ENCODE measurements at regions not wholly inside any gene's neighbourhood (a gene's known extent, or its start where the extent isn't known, plus 50 kb on each side); places are given as distances from the start of the nearest gene placed in this dataset.

DNA sequence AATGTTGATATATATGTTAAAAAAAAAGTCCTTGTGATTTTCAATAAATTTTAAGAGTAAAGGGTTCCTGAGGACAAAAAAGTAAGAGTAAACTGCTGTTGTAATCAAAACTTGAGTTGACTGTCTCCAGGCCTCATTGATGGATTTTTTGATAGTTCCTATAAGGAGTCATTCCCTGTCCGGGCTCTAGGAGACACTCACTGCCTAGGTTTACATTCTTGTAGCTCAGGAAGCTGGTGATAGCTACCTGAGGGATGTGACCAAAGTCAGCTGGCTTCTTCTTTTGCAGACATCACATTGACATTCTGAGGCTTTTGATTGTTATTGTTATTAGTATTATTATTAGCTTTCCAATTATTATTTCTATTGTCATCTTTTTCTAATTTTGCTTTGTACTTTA, 116.5 kb upstream of the FBXL7 start:
- peak; percentile 61 for DNase-seq
- 43% methylated on average over 1 of the region's 1 CpG for WGBS (ENCODE audit: low lambda C conversion rate)
- ChIA-PET CTCF (interaction anchor here (0.6 to 2.5 kb wide), 15 partner anchors 10 to 1073 kb away, joined by 3 to 18 read pairs (median 4); partner anchors contain the start of gene FBXL7), POLR2A (no interaction called here)
- Histone ChIP-seq H3K27me3 (ENCODE audit: insufficient read depth) (no peaks in the 10 kb centered on the region), H3K4me3 (ENCODE audit: low read depth in 2 of 2, low read length in 1 of 2) (no peak overlapping the region), H4K20me1 (ENCODE audit: insufficient read depth) (no peaks in the 10 kb centered on the region), H3K9me2 (no peaks in the 10 kb centered on the region), H3K79me2 (ENCODE audit: insufficient read depth) (no peaks in the 10 kb centered on the region), H3K27ac (ENCODE audit: low read depth in 2 of 2, low read length in 1 of 2) (no peak overlapping the region), H3K4me2 (no peak overlapping the region), H2AFZ (ENCODE audit: low read depth) (no peak overlapping the region), H3K4me1 (ENCODE audit: control insufficient read depth in 1 of 2, insufficient read depth in 2 of 2, low read depth in 1 of 2, low read length in 1 of 2) (peaks cover 0 to 10% of the 10 kb centered on the region in 2 experiments; a peak in 1 of 4 replicates), H3F3A (replicated peaks; ENCODE audit: insufficient read depth) (no peaks in the 10 kb centered on the region), H3K36me3 (replicated peaks in 1 of 2; ENCODE audit: control insufficient read depth in 1 of 2, insufficient read depth in 2 of 2, low read length in 1 of 2) (no peaks in the 10 kb centered on the region), H3K9me3 (no peaks in the 10 kb centered on the region), H3K9ac (no peak overlapping the region)
- TF ChIP-seq, protein P1, sequence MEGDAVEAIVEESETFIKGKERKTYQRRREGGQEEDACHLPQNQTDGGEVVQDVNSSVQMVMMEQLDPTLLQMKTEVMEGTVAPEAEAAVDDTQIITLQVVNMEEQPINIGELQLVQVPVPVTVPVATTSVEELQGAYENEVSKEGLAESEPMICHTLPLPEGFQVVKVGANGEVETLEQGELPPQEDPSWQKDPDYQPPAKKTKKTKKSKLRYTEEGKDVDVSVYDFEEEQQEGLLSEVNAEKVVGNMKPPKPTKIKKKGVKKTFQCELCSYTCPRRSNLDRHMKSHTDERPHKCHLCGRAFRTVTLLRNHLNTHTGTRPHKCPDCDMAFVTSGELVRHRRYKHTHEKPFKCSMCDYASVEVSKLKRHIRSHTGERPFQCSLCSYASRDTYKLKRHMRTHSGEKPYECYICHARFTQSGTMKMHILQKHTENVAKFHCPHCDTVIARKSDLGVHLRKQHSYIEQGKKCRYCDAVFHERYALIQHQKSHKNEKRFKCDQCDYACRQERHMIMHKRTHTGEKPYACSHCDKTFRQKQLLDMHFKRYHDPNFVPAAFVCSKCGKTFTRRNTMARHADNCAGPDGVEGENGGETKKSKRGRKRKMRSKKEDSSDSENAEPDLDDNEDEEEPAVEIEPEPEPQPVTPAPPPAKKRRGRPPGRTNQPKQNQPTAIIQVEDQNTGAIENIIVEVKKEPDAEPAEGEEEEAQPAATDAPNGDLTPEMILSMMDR (IDR thresholded peaks at IDR 0.05): peak; percentile 60
- TF ChIP-seq, protein P2, sequence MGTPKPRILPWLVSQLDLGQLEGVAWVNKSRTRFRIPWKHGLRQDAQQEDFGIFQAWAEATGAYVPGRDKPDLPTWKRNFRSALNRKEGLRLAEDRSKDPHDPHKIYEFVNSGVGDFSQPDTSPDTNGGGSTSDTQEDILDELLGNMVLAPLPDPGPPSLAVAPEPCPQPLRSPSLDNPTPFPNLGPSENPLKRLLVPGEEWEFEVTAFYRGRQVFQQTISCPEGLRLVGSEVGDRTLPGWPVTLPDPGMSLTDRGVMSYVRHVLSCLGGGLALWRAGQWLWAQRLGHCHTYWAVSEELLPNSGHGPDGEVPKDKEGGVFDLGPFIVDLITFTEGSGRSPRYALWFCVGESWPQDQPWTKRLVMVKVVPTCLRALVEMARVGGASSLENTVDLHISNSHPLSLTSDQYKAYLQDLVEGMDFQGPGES (IDR thresholded peaks at IDR 0.05; ENCODE audit: low read depth, low read length): no peak
- TF ChIP-seq GABPA (IDR thresholded peaks at IDR 0.05; ENCODE audit: low read depth) (no peak), TEAD4 (IDR thresholded peaks at IDR 0.05; ENCODE audit: borderline replicate concordance, insufficient read depth) (no peak), SMC3 (IDR thresholded peaks at IDR 0.05; ENCODE audit: low read depth, low read length) (peak; percentile 76), MXI1 (IDR thresholded peaks at IDR 0.05; ENCODE audit: low read depth, low read length) (no peak), EP300 (IDR thresholded peaks at IDR 0.05; ENCODE audit: borderline replicate concordance in 1 of 2, low read depth in 1 of 2, low read length in 1 of 2) (no peak), NFIC (IDR thresholded peaks at IDR 0.05; ENCODE audit: borderline replicate concordance) (no peak), GATA2 (CRISPR knock-in tag; IDR thresholded peaks at IDR 0.05) (no peak), MEF2A (IDR thresholded peaks at IDR 0.05; ENCODE audit: borderline replicate concordance, low read depth) (no peak), JUND (IDR thresholded peaks at IDR 0.05) (no peak), RAD21 (IDR thresholded peaks at IDR 0.05; ENCODE audit: low read length) (peak; percentile 91), USF1 (IDR thresholded peaks at IDR 0.05; ENCODE audit: borderline replicate concordance, low read depth) (no peak)

- H3K9ac ChIP-seq: no peak overlapping the region
- 66% methylated on average over 3 of the region's 3 CpGs for WGBS (ENCODE audit: low lambda C conversion rate)
- DNase-seq: no peak
These were observed 117.0 kb upstream of the FBXL7 start for GRCh38 chr5:15383021-15383420.

More at GRCh38 chr5:15383021-15383420, 117.0 kb upstream of the FBXL7 start:
- Histone ChIP-seq H4K20me1 (ENCODE audit: insufficient read depth) (no peaks in the 10 kb centered on the region), H3K9me3 (no peaks in the 10 kb centered on the region), H3K9me2 (no peaks in the 10 kb centered on the region), H3K36me3 (replicated peaks in 1 of 2; ENCODE audit: control insufficient read depth in 1 of 2, insufficient read depth in 2 of 2, low read length in 1 of 2) (no peaks in the 10 kb centered on the region), H3K4me3 (ENCODE audit: low read depth in 2 of 2, low read length in 1 of 2) (no peak overlapping the region), H2AFZ (ENCODE audit: low read depth) (no peak overlapping the region), H3K4me2 (no peak overlapping the region), H3F3A (replicated peaks; ENCODE audit: insufficient read depth) (no peaks in the 10 kb centered on the region), H3K4me1 (ENCODE audit: control insufficient read depth in 1 of 2, insufficient read depth in 2 of 2, low read depth in 1 of 2, low read length in 1 of 2) (peaks cover 0 to 8% of the 10 kb centered on the region in 2 experiments; a peak in 1 of 4 replicates), H3K27ac (ENCODE audit: low read depth in 2 of 2, low read length in 1 of 2) (no peak overlapping the region), H3K79me2 (ENCODE audit: insufficient read depth) (no peaks in the 10 kb centered on the region), H3K27me3 (ENCODE audit: insufficient read depth) (no peaks in the 10 kb centered on the region)
- no peak for TF ChIP-seq TAF1 (IDR thresholded peaks at IDR 0.05; ENCODE audit: borderline replicate concordance, low read depth, low read length)
- TF ChIP-seq, protein P3, sequence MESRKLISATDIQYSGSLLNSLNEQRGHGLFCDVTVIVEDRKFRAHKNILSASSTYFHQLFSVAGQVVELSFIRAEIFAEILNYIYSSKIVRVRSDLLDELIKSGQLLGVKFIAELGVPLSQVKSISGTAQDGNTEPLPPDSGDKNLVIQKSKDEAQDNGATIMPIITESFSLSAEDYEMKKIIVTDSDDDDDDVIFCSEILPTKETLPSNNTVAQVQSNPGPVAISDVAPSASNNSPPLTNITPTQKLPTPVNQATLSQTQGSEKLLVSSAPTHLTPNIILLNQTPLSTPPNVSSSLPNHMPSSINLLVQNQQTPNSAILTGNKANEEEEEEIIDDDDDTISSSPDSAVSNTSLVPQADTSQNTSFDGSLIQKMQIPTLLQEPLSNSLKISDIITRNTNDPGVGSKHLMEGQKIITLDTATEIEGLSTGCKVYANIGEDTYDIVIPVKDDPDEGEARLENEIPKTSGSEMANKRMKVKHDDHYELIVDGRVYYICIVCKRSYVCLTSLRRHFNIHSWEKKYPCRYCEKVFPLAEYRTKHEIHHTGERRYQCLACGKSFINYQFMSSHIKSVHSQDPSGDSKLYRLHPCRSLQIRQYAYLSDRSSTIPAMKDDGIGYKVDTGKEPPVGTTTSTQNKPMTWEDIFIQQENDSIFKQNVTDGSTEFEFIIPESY (IDR thresholded peaks at IDR 0.05; ENCODE audit: borderline replicate concordance, low read depth): no peak
- TF ChIP-seq YY1 (IDR thresholded peaks at IDR 0.05; ENCODE audit: low read depth): no peak
- no peak for TF ChIP-seq JUND (IDR thresholded peaks at IDR 0.05)
- TF ChIP-seq TCF12 (IDR thresholded peaks at IDR 0.05): no peak
- TF ChIP-seq EZH2phosphoT487 (IDR thresholded peaks at IDR 0.05; ENCODE audit: borderline replicate concordance, low read depth): no peak
- no peak for TF ChIP-seq NFIC (IDR thresholded peaks at IDR 0.05; ENCODE audit: borderline replicate concordance)
- no peak for TF ChIP-seq USF1 (IDR thresholded peaks at IDR 0.05; ENCODE audit: borderline replicate concordance, low read depth)
- TF ChIP-seq MAX (IDR thresholded peaks at IDR 0.05; ENCODE audit: low read depth): no peak
- TF ChIP-seq RFX5 (IDR thresholded peaks at IDR 0.05; ENCODE audit: low read length): no peak
- TF ChIP-seq SIN3A (IDR thresholded peaks at IDR 0.05; ENCODE audit: borderline replicate concordance, low read depth, low read length): no peak
- no peak for TF ChIP-seq SMC3 (IDR thresholded peaks at IDR 0.05; ENCODE audit: low read depth, low read length)
- POLR2A ChIA-PET: no interaction called here
- CTCF ChIA-PET: interaction anchor here (0.8 to 2.5 kb wide), 11 partner anchors 10 to 1073 kb away, joined by 3 to 18 read pairs (median 4); no protein-coding TSS in a partner anchor

All from SK-N-SH (cell line).